Activated naive CD4-positive, alpha-beta T cell treated with anti-CD3 and anti-CD28 coated beads, Interleukin-2, amount 50 U/mL, for 16 hours (primary cell): ENCODE measurements at regions not wholly inside any gene's neighbourhood (a gene's known extent, or its start where the extent isn't known, plus 50 kb on each side); places are given as distances from the start of the nearest gene placed in this dataset.
"Not testable (repeated sequence)": the region's sequence is repeated elsewhere in the genome, so short reads cannot be mapped to it uniquely, and the experiment has no call there.

Source experiments
- DNase-seq: peaks from one replicate; pipeline ENCODE4 v3.0.0-alpha.2; 2020

- no peak for DNase-seq
These were observed 493.7 kb upstream of the GRM7 start for GRCh38 chr3:6367171-6367570.

GRCh38 chr3:6392123-6392522 is 468.8 kb upstream of the GRM7 start:
- DNase-seq: no peak

- no peak for DNase-seq
These were observed 466.0 kb upstream of the GRM7 start for GRCh38 chr3:6394944-6395343.

- DNase-seq: no peak
These were observed 464.3 kb upstream of the GRM7 start for GRCh38 chr3:6396631-6397030.

DNA sequence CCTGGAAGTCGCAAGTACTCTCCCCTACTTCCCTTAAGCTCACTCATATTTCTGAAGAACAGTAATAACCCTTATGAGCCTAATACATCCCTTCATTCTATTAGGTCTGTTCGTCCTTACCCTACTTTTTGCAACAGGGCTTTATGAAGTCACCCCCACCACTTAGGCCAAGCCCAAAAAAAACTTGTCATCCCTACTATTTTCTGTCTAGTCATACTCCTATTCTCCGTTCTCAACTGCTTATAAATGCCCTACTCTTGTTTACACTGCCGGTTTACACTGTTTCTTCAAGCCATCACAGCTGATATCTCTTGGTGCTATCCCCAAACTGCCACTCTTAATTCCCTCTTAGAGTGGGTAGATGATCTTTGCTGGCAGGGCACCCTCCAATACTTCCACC is 458.2 kb upstream of the GRM7 start:
- DNase-seq: not testable (repeated sequence)

DNA sequence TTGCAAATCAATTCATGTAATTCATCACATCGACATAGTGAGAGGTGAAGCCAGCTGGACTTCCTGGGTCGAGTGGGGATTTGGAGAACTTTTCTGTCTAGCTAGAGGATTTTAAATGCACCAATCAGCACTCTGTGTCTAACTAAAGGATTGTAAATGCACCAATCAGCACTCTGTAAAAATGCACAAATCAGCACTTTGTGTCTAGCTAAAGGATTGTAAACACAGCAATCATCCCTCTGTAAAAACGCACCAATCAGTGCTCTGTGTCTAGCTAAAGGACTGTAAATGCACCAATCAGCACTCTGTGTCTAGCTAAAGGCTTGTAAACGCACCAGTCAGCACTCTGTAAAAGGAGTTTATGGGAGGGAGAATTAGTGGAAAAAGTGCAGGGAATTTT is 454.0 kb upstream of the GRM7 start:
- DNase-seq: not testable (repeated sequence)

GRCh38 chr3:6416049-6416661 is 444.8 kb upstream of the GRM7 start:
- no peak for DNase-seq

- DNase-seq: no peak
These were observed 443.7 kb upstream of the GRM7 start for GRCh38 chr3:6417174-6417573.

DNA sequence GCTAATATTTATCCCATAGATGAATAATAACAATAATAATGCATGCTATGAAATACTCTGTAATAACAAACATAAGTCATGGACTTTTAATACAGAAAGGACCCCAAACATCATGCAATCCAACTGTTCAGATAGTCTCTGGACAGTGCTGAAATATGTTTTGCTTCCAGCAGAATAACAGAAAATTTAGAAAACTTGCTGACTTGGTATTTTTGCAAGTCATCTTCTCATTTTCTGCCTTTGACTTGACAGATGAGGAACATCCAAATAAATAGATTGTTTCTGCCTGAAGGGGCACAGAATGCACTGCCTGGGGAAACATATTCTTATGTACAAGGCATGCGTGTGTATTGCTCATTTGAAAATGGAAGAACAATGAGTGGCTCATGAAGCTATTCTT is 442.4 kb upstream of the GRM7 start:
- DNase-seq: no peak

- DNase-seq: no peak
These were observed 439.1 kb upstream of the GRM7 start for GRCh38 chr3:6421666-6422445.

DNA sequence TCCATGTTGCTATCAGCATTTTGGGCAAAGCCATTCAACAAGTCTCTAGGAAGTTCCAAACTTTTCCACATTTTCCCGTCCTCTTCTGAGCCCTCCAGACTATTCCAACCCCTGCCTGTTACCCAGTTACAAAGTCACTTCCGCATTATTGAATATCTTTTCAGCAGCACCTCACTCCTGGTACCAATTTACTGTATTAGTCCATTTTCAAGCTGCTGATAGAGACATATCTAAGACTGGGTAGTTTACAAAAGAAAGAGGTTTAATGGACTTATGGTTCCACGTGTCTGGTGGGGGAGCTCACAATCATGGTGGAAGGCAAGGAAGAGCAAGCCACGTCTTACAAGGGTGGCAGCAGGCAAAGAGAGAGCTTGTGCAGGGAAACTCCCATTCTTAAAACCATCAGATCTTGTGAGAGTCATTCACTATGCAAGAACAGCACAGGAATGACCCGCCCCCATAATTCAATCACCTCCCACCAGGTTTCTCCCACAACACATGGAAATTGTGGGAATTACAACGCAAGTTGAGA is 435.6 kb upstream of the GRM7 start:
- DNase-seq: no peak

DNA sequence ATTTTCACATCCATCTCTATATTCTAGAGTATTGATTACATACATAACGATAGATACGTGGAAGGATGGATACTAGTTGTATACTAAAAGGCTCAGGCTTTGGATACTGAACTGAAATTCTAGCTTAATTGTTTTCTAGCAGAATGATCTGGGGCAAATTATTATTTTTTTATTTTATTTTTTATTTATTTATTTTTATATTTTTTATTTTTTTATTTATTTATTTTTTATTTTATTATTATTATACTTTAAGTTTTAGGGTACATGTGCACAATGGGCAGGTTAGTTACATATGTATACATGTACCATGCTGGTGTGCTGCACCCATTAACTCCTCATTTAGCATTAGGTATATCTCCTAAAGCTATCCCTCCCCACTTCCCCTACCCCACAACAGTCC is 432.6 kb upstream of the GRM7 start:
- not testable (repeated sequence) for DNase-seq

GRCh38 chr3:6435951-6436350 is 425.0 kb upstream of the GRM7 start:
- no peak for DNase-seq

GRCh38 chr3:6437631-6438030 is 423.3 kb upstream of the GRM7 start:
- DNase-seq: no peak

GRCh38 chr3:6438031-6438430 is 422.9 kb upstream of the GRM7 start:
- no peak for DNase-seq

GRCh38 chr3:6439226-6439625 is 421.7 kb upstream of the GRM7 start:
- DNase-seq: no peak

- no peak for DNase-seq
These were observed 421.1 kb upstream of the GRM7 start for GRCh38 chr3:6439824-6440223.

DNA sequence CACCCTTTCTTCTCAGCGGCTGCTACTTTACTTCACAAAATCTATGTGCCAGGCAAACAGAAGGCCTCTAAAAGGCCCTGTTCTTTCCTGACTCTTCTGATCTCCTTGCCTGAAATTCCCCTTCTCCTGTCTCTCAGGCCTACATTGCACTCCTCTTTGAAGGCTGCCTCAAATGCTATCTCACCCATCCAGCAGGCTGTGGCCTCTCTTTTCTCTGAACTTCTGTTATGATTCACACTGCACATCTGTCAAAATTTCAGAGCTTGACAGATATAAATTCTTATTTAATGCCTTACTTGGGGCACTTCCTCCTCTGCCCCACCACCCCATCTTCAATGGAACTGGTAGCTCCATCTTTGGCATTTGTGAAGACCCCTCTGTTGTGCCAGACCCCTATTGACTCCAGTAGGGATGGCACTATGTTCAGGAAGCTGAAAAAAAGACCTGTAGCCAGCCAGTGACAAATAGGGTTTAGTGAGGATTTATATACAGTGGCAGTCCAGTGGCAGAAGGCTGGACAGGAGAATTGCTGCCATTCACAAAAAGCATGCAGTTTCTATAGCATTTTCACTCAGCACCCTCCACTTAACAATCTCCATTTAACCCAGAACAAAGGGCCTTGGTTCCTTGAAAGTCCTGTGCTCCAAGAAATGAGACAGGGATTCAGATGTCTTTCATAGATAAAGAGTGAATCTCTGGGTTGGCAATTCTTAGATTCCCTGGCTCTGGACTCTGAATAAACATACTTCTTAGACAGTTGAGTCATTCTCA is 415.8 kb upstream of the GRM7 start:
- DNase-seq: no peak

DNA sequence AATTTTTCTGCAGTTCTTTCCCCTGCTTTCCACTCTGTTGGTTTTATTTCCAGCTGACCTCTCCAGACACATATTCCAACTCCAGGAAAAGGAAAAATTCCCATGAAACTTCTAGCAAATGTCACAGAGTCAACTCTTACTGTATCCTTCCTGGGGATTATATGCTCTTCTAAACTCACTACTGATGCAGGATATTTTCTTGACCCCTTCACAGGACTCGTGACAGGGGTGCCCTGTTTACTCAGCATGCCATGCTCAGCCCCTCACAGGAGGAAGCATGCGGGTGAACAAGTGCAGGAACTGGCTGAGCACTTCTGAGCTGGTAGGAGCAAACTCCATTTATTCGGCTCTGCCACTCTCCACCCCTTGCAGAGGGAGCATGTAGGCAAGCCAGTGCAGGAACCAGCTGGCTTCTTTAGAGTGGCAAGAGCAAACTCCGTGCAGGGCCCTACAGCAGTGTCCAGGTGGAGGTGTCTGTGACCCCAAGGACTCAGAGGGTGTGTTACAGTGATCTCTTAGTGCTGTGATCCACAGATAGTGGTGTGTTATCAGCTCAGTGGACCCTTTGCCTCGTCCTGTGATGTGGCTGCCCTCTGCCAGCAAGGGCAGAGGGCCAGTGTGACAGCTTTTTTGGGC is 413.6 kb upstream of the GRM7 start:
- DNase-seq: no peak

GRCh38 chr3:6448011-6448410 is 412.9 kb upstream of the GRM7 start:
- DNase-seq: no peak

DNA sequence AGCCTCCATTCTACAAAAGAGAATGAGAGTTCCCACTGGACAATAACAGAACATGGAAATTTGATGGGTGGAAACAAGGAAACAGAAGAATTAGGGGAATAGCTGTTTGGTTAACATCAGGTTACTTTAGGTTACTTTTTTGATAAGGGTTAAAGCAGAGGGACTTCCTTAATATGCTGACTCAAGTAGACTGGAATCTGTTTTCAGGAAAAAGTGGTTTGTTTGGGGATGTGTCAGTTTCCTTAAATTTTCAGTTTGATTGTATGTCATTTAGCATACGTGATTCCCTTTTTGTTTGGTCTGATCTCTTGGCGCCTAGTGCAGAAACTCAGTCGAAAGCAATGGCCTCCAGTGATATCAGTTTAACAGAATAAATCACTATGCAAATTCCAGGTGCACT is 411.8 kb upstream of the GRM7 start:
- DNase-seq: no peak

DNA sequence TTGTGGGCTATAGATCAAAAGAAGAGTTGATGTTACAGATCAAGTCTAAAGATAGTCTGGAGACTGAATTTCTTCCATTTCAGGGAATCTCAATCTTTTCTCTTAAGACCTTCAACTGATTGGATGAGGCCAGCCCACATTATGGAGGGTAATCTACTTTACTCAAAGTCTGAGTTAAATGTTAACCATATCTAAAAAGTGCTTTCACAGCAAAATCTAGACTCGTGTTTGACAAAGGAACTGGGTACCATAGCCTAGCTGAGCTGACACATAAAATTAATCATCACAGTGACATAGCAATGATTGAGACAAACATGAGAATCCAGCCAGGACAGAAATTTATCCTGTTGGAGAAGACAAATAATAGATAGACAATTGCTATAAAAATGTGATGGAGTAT is 407.9 kb upstream of the GRM7 start:
- DNase-seq: no peak

DNA sequence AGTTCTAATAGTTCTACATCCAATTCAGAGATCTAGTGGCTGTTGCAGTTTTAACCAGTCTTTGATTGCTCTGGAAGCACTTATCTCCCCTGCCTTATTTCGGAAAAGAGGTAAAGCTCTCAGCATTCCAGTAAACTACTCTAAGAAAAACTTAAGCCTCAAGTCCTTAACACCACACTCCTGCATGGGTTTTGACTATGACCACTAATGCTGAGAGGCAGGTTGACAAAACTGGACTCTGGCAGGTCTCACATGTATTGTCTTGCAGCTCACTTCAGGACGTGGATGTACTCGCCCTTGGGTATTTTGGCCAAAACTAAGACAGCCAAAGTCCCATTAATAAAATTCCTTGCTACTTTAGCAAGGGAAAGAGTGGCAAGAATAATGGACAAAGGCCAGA is 405.9 kb upstream of the GRM7 start:
- DNase-seq: no peak
